ENCODE measurements at regions not wholly inside any gene's neighbourhood (a gene's known extent, or its start where the extent isn't known, plus 50 kb on each side); places are given as distances from the start of the nearest gene placed in this dataset.

- DNase-seq, result no peak
Measured at GRCh38 chr5:89981878-89982773, 427.4 kb downstream of the CETN3 start.

- no peak for DNase-seq
Measured at GRCh38 chr5:89981021-89981420, 428.5 kb downstream of the CETN3 start.

- no peak for DNase-seq
Measured at GRCh38 chr5:89973516-89973915, 436.0 kb downstream of the CETN3 start.

- no peak for DNase-seq
Measured at GRCh38 chr5:89972901-89973300, 436.7 kb downstream of the CETN3 start.

GRCh38 chr5:89968958-89969381, 440.6 kb downstream of the CETN3 start:
- DNase-seq, result no peak

GRCh38 chr5:89967771-89968444, 441.6 kb downstream of the CETN3 start:
- no peak for DNase-seq

GRCh38 chr5:89956838-89957237, 452.7 kb downstream of the CETN3 start:
- no peak for DNase-seq

- no peak for DNase-seq
Measured at GRCh38 chr5:89954916-89955315, 454.6 kb downstream of the CETN3 start.

GRCh38 chr5:89951876-89952275, 457.7 kb downstream of the CETN3 start:
- DNase-seq, result no peak

GRCh38 chr5:89950234-89950633, 459.3 kb downstream of the CETN3 start:
- no peak for DNase-seq

GRCh38 chr5:89948977-89949376, 460.6 kb downstream of the CETN3 start:
- DNase-seq, result no peak

- no peak for DNase-seq
Measured at GRCh38 chr5:89946916-89947315, 462.6 kb downstream of the CETN3 start.

- DNase-seq, result no peak
Measured at GRCh38 chr5:89946508-89946907, 463.0 kb downstream of the CETN3 start.

- DNase-seq, result no peak
Measured at GRCh38 chr5:89942171-89942570, 467.4 kb downstream of the CETN3 start.

- DNase-seq, result no peak
Measured at GRCh38 chr5:89936576-89936975, 473.0 kb downstream of the CETN3 start.

- DNase-seq, result no peak
Measured at GRCh38 chr5:89934069-89934468, 475.5 kb downstream of the CETN3 start.

GRCh38 chr5:89932771-89933181, 476.8 kb downstream of the CETN3 start:
- no peak for DNase-seq

GRCh38 chr5:89930591-89931392, 478.8 kb downstream of the CETN3 start:
- DNase-seq, result no peak

- no peak for DNase-seq
Measured at GRCh38 chr5:89929834-89930233, 479.7 kb downstream of the CETN3 start.

- no peak for DNase-seq
Measured at GRCh38 chr5:89929173-89929572, 480.4 kb downstream of the CETN3 start.

- no peak for DNase-seq
Measured at GRCh38 chr5:89922161-89922560, 487.4 kb downstream of the CETN3 start.

- DNase-seq, result no peak
Measured at GRCh38 chr5:89917112-89917511, 492.4 kb downstream of the CETN3 start.

GRCh38 chr5:89916131-89916530, 493.4 kb downstream of the CETN3 start:
- DNase-seq, result no peak

Data from NCI-H2081 (cell line).